GM19351 (cell line): ENCODE measurements at regions not wholly inside any gene's neighbourhood (a gene's known extent, or its start where the extent isn't known, plus 50 kb on each side); places are given as distances from the start of the nearest gene placed in this dataset.

Source experiments
- ATAC-seq: cut with Tn5 transposase; IDR thresholded peaks from one replicate; pipeline ENCODE4 v1.9.1; 2021; ENCODE audit warnings: mild to moderate bottlenecking, moderate library complexity; ENCODE audit not compliant: unreplicated experiment

- ATAC-seq = no peak
These were observed 225.5 kb upstream of the NFE2L3 start for GRCh38 chr7:25926451-25926850.

- ATAC-seq = no peak
These were observed 224.9 kb upstream of the NFE2L3 start for GRCh38 chr7:25926891-25927625.

- no peak for ATAC-seq
These were observed 224.4 kb upstream of the NFE2L3 start for GRCh38 chr7:25927626-25927978.

- no peak for ATAC-seq
These were observed 223.3 kb upstream of the NFE2L3 start for GRCh38 chr7:25928549-25929330.

GRCh38 chr7:25929448-25929847 lies 222.6 kb upstream of the NFE2L3 start:
- no peak for ATAC-seq

GRCh38 chr7:25930492-25931048 lies 221.4 kb upstream of the NFE2L3 start:
- ATAC-seq = no peak

GRCh38 chr7:25931156-25931555 lies 220.8 kb upstream of the NFE2L3 start:
- no peak for ATAC-seq

GRCh38 chr7:25933921-25934320 lies 218.1 kb upstream of the NFE2L3 start:
- ATAC-seq = no peak

GRCh38 chr7:25940086-25940906 lies 211.7 kb upstream of the NFE2L3 start:
- no peak for ATAC-seq

GRCh38 chr7:25944777-25945515 lies 207.1 kb upstream of the NFE2L3 start:
- ATAC-seq = no peak

- no peak for ATAC-seq
These were observed 206.4 kb upstream of the NFE2L3 start for GRCh38 chr7:25945608-25946007.

- no peak for ATAC-seq
These were observed 205.8 kb upstream of the NFE2L3 start for GRCh38 chr7:25946181-25946580.

- peak; percentile 25 for ATAC-seq
These were observed 204.1 kb upstream of the NFE2L3 start for GRCh38 chr7:25947669-25948516.

GRCh38 chr7:25949736-25950487 lies 202.1 kb upstream of the NFE2L3 start:
- no peak for ATAC-seq

- peak; percentile 87 for ATAC-seq
These were observed 201.2 kb upstream of the NFE2L3 start for GRCh38 chr7:25950488-25951413.

GRCh38 chr7:25951414-25952260 lies 200.4 kb upstream of the NFE2L3 start:
- no peak for ATAC-seq
